IMR-90 (cell line): ENCODE measurements at regions not wholly inside any gene's neighbourhood (a gene's known extent, or its start where the extent isn't known, plus 50 kb on each side); places are given as distances from the start of the nearest gene placed in this dataset.

Experiments
- ATAC-seq: fragments of 200-7000 bp; cut with Tn5 transposase; 2 replicates; pipeline ENCODE4 v1.9.1; 2020; ENCODE audit warnings: low read depth, mild to moderate bottlenecking, moderate library complexity
- BruUV-seq: library from RNA; stranded (reverse); fragments of 400-500 nt; replicated peaks from 2 replicates; lab custom pipeline; 2021; lab: Mats Ljungman, UMichigan
- CTCF ChIA-PET: fragments of 300-600 bp; formaldehyde crosslinking; extraction: SDS; loops from one replicate; lab custom pipeline; 2021; ENCODE audit warnings: antibody characterized with exemption; lab: Yijun Ruan, JAX
- POLR2A ChIA-PET: fragments of 300-600 bp; sonication (Branson Sonifier 250); formaldehyde crosslinking; loops from one replicate; lab custom pipeline; 2022; ENCODE audit warnings: antibody characterized with exemption; ENCODE audit not compliant: unreplicated experiment; lab: Charles Lee
- DNase-seq: peaks from one replicate; pipeline ENCODE4 v3.0.0; 2013
- H2AFZ ChIP-seq: replicated peaks from 2 replicates; pipeline ENCODE3; 2013; ENCODE audit warnings: low read length, mild to moderate bottlenecking; ENCODE audit not compliant: poor library complexity
- H2AK5ac ChIP-seq: 2 replicates; pipeline ENCODE4 v1.6.1; 2013; ENCODE audit warnings: low read depth, low read length, inconsistent platforms
- H2AK9ac ChIP-seq: replicated peaks from 2 replicates; pipeline ENCODE3; 2013; ENCODE audit warnings: mild to moderate bottlenecking, low read depth, low read length, moderate library complexity; ENCODE audit not compliant: poor library complexity
- H2BK120ac ChIP-seq: 2 replicates; pipeline ENCODE4 v1.6.1; 2013; ENCODE audit warnings: low read depth, low read length, inconsistent platforms
- H2BK15ac ChIP-seq: 3 replicates; pipeline ENCODE4 v1.6.1; 2013; ENCODE audit warnings: low read depth, low read length, inconsistent platforms
- H2BK20ac ChIP-seq: 2 replicates; pipeline ENCODE4 v1.6.1; 2013; ENCODE audit warnings: low read depth, mild to moderate bottlenecking, inconsistent platforms, low read length, moderate library complexity
- H2BK5ac ChIP-seq: 2 replicates; pipeline ENCODE4 v1.6.1; 2013; ENCODE audit warnings: mild to moderate bottlenecking, low read depth, low read length, inconsistent platforms; ENCODE audit not compliant: poor library complexity, severe bottlenecking
- H3K14ac ChIP-seq: replicated peaks from 2 replicates; pipeline ENCODE4 v1.6.1; 2013; ENCODE audit warnings: low read depth, low read length, inconsistent platforms
- H3K18ac ChIP-seq: 2 replicates; pipeline ENCODE4 v1.6.1; 2013; ENCODE audit warnings: low read depth, low read length, control low read depth
- H3K23ac ChIP-seq: 2 replicates; pipeline ENCODE4 v1.6.1; 2013; ENCODE audit warnings: low read depth, low read length, inconsistent platforms
- H3K27ac ChIP-seq: 2 replicates; pipeline ENCODE4 v1.5.1; 2013; ENCODE audit warnings: mild to moderate bottlenecking, control low read depth, low read length; ENCODE audit not compliant: insufficient read depth
- H3K27me3 ChIP-seq: 2 replicates; pipeline ENCODE4 v1.6.1; 2013; ENCODE audit warnings: low read length; ENCODE audit not compliant: control insufficient read depth, insufficient read depth
- H3K36me3 ChIP-seq: 2 replicates; pipeline ENCODE4 v1.6.1; 2013; ENCODE audit warnings: low read length, mixed read lengths; ENCODE audit not compliant: control insufficient read depth, insufficient read depth
- H3K4ac ChIP-seq: 2 replicates; pipeline ENCODE4 v1.6.1; 2013; ENCODE audit warnings: low read depth, low read length, inconsistent platforms
- H3K4me1 ChIP-seq: 2 replicates; pipeline ENCODE4 v1.6.1; 2013; ENCODE audit warnings: low read length, mixed read lengths; ENCODE audit not compliant: control insufficient read depth, insufficient read depth
- H3K4me2 ChIP-seq: 2 replicates; pipeline ENCODE4 v1.6.1; 2013; ENCODE audit warnings: low read depth, mild to moderate bottlenecking, control low read depth, low read length, moderate library complexity
- H3K4me3 ChIP-seq: 2 replicates; pipeline ENCODE4 v1.5.1; 2013; ENCODE audit warnings: low read depth, mild to moderate bottlenecking, control low read depth, low read length, moderate library complexity; ENCODE audit not compliant: insufficient read depth
- H3K56ac ChIP-seq: 2 replicates; pipeline ENCODE4 v1.6.1; 2013; ENCODE audit warnings: low read length, inconsistent platforms; ENCODE audit not compliant: insufficient read depth; ENCODE audit errors: extremely low read depth
- H3K79me1 ChIP-seq, 2 experiments: 2 replicates each; pipeline ENCODE4 v1.6.1; 2013; ENCODE audit warnings: low read length in 2 of 2, inconsistent platforms in 1 of 2, low read depth in 1 of 2
- H3K9ac ChIP-seq: 2 replicates; pipeline ENCODE4 v1.6.1; 2013; ENCODE audit warnings: low read depth, low read length, control low read depth
- H3K9me1 ChIP-seq: 2 replicates; pipeline ENCODE4 v1.6.1; 2013; ENCODE audit warnings: low read length, inconsistent platforms; ENCODE audit not compliant: insufficient read depth
- H3K9me3 ChIP-seq: 2 replicates; pipeline ENCODE4 v1.6.1; 2013; ENCODE audit warnings: low read length; ENCODE audit not compliant: control insufficient read depth, insufficient read depth
- H4K20me1 ChIP-seq: 2 replicates; pipeline ENCODE4 v1.6.1; 2013; ENCODE audit warnings: low read length, inconsistent platforms; ENCODE audit not compliant: insufficient read depth
- H4K5ac ChIP-seq: 2 replicates; pipeline ENCODE4 v1.6.1; 2013; ENCODE audit warnings: mild to moderate bottlenecking, low read depth, low read length, control low read depth
- H4K8ac ChIP-seq, 2 experiments: 2 replicates each; pipeline ENCODE4 v1.6.1; 2013; ENCODE audit warnings: low read depth in 2 of 2, low read length in 2 of 2, control low read depth in 1 of 2, inconsistent platforms in 1 of 2
- H4K91ac ChIP-seq: 2 replicates; pipeline ENCODE4 v1.6.1; 2013; ENCODE audit warnings: low read depth, low read length, inconsistent platforms; ENCODE audit not compliant: insufficient read depth
- CTCF ChIP-seq: conservative IDR thresholded peaks from 2 replicates; pipeline ENCODE4 v1.5.1; 2012; ENCODE audit warnings: mild to moderate bottlenecking, low read depth, low read length, improper control_type of control experiment
- ELK1 ChIP-seq: fragments of 150-350 bp; IDR thresholded peaks from 2 replicates; pipeline ENCODE4 v1.6.1; 2016; ENCODE audit warnings: low read depth, mild to moderate bottlenecking, low read length, moderate library complexity, borderline replicate concordance
- FOS ChIP-seq: fragments of 150-350 bp; IDR thresholded peaks from 2 replicates; pipeline ENCODE4 v1.6.1; 2016; ENCODE audit warnings: low read depth, low read length
- MAFK ChIP-seq: IDR thresholded peaks from 2 replicates; pipeline ENCODE4 v1.6.1; 2012; ENCODE audit warnings: low read depth, low read length, improper control_type of control experiment
- MAZ ChIP-seq: IDR thresholded peaks from 2 replicates; pipeline ENCODE4 v1.6.1; 2012; ENCODE audit warnings: low read depth, mild to moderate bottlenecking, low read length, improper control_type of control experiment, moderate library complexity, borderline replicate concordance
- MXI1 ChIP-seq: IDR thresholded peaks from 2 replicates; pipeline ENCODE4 v1.6.1; 2012; ENCODE audit warnings: low read depth, mild to moderate bottlenecking, low read length, moderate library complexity, borderline replicate concordance
- POLR2A ChIP-seq: IDR thresholded peaks from 2 replicates; pipeline ENCODE4 v1.6.1; 2012; ENCODE audit warnings: mild to moderate bottlenecking, low read depth, low read length
- RAD21 ChIP-seq: IDR thresholded peaks from 2 replicates; pipeline ENCODE4 v1.6.1; 2012; ENCODE audit warnings: low read length, improper control_type of control experiment
- RCOR1 ChIP-seq: IDR thresholded peaks from 2 replicates; pipeline ENCODE4 v1.6.1; 2012; ENCODE audit warnings: mild to moderate bottlenecking, low read length, improper control_type of control experiment; ENCODE audit not compliant: insufficient replicate concordance
- RFX5 ChIP-seq: IDR thresholded peaks from 2 replicates; pipeline ENCODE4 v1.8.0; 2012; ENCODE audit warnings: low read depth, mild to moderate bottlenecking, low read length, moderate library complexity
- whole genome bisulfite sequencing, 2 experiments: methylation state at CpG; one replicate each; pipeline versions ENCODE4 v1.1.5 to v1.1.7; 2013; ENCODE audit warnings: missing lambda C conversion rate in 2 of 2; ENCODE audit not compliant: insufficient read length in 1 of 2; ENCODE audit errors: extremely low coverage in 2 of 2; 5-methylcytosine and 5-hydroxymethylcytosine counted together
- dilution Hi-C: fragments of 300-500 bp; cut with HindIII; formaldehyde crosslinking; loops from one replicate; pipeline ENCODE4 v1.14.3; 2018; ENCODE audit warnings: low sequenced_read_pairs; ENCODE audit not compliant: unreplicated experiment
- in situ Hi-C: fragments of 300-500 bp; cut with MboI; formaldehyde crosslinking; loops from 3 replicates; pipeline ENCODE4 v1.14.3; 2019; ENCODE audit warnings: low sequenced_read_pairs, inconsistent platforms, mixed read lengths
- intact Hi-C: fragments of 100-400 bp; cut with micrococcal nuclease; formaldehyde crosslinking; loops from 2 replicates; pipeline ENCODE4 v1.10.0; 2022

GRCh38 chr3:193833592-193833991 is 240.6 kb downstream of the OPA1 start:
- Histone ChIP-seq H2AFZ (no peak overlapping the region), H3K23ac (no peak overlapping the region), H3K4ac (no peak overlapping the region), H3K56ac (no peak overlapping the region), H2BK5ac (no peak overlapping the region), H2AK9ac (no peak overlapping the region), H2AK5ac (no peak overlapping the region), H3K79me1 (no peaks in the 10 kb centered on the region), H3K4me2 (no peak overlapping the region), H4K91ac (no peak overlapping the region), H2BK120ac (no peak overlapping the region), H3K18ac (no peak overlapping the region), H3K9ac (no peak overlapping the region), H3K27ac (no peak overlapping the region), H4K20me1 (no peaks in the 10 kb centered on the region), H2BK15ac (no peak overlapping the region), H3K9me3 (no peaks in the 10 kb centered on the region), H3K36me3 (no peaks in the 10 kb centered on the region), H3K14ac (no peak overlapping the region), H2BK20ac (no peak overlapping the region), H3K27me3 (peaks cover 14% of the 10 kb centered on the region), H3K9me1 (no peaks in the 10 kb centered on the region), H3K4me1 (no peaks in the 10 kb centered on the region), H4K5ac (no peak overlapping the region), H3K4me3 (no peak overlapping the region), H4K8ac (no peak overlapping the region)
- no peak for DNase-seq
- no peak for ATAC-seq
- in situ Hi-C loops (no loop called here), dilution Hi-C loops (no loop called here), intact Hi-C loops (no loop called here)
- TF ChIP-seq RCOR1 (no peak), RFX5 (no peak), MXI1 (no peak), FOS (no peak), CTCF (no peak), RAD21 (no peak), MAFK (no peak), MAZ (no peak), ELK1 (no peak), POLR2A (no peak)
- POLR2A ChIA-PET = no interaction called here
- CTCF ChIA-PET = no interaction called here
- 87% methylated on average over 9 of the region's 11 CpGs; no CpG with 5 or more reads in 1 of the 2 experiments for WGBS, 2 experiments
- no TSS peak for BruUV-seq
